Inferior parietal cortex (tissue), 1 donor: ENCODE measurements at regions not wholly inside any gene's neighbourhood (a gene's known extent, or its start where the extent isn't known, plus 50 kb on each side); places are given as distances from the start of the nearest gene placed in this dataset.
A peak's percentile ranks its signal among the peaks of the same experiment; 100 is the strongest.

Source experiments
- DNase-seq: peaks from one replicate; pipeline ENCODE4 v3.0.0-alpha.2; 2016; ENCODE audit errors: extremely low spot score

GRCh38 chr22:49240016-49240380, 587.7 kb downstream of the BRD1 start:
- DNase-seq, result no peak

GRCh38 chr22:49239264-49240015, 588.2 kb downstream of the BRD1 start:
- no peak for DNase-seq

- DNase-seq, result no peak
These were observed 589.2 kb downstream of the BRD1 start for GRCh38 chr22:49238181-49239141.

- no peak for DNase-seq
These were observed 590.0 kb downstream of the BRD1 start for GRCh38 chr22:49237703-49238102.

GRCh38 chr22:49237279-49237678, 590.4 kb downstream of the BRD1 start:
- no peak for DNase-seq

- no peak for DNase-seq
These were observed 591.1 kb downstream of the BRD1 start for GRCh38 chr22:49236541-49237075.

- DNase-seq, result no peak
These were observed 592.0 kb downstream of the BRD1 start for GRCh38 chr22:49235463-49236300.

- DNase-seq, result no peak
These were observed 593.2 kb downstream of the BRD1 start for GRCh38 chr22:49234459-49234858.

GRCh38 chr22:49233507-49234100, 594.1 kb downstream of the BRD1 start:
- no peak for DNase-seq

- DNase-seq, result no peak
These were observed 595.2 kb downstream of the BRD1 start for GRCh38 chr22:49232319-49233067.

- no peak for DNase-seq
These were observed 597.5 kb downstream of the BRD1 start for GRCh38 chr22:49230194-49230577.

- DNase-seq, result no peak
These were observed 598.0 kb downstream of the BRD1 start for GRCh38 chr22:49229483-49230193.

GRCh38 chr22:49228431-49229037, 599.1 kb downstream of the BRD1 start:
- no peak for DNase-seq

GRCh38 chr22:49227670-49228069, 600.0 kb downstream of the BRD1 start:
- peak; percentile 8 for DNase-seq

GRCh38 chr22:49226096-49226495, 601.6 kb downstream of the BRD1 start:
- no peak for DNase-seq

GRCh38 chr22:49224243-49224642, 603.4 kb downstream of the BRD1 start:
- DNase-seq, result no peak

- no peak for DNase-seq
These were observed 609.5 kb downstream of the BRD1 start for GRCh38 chr22:49218142-49218541.

- DNase-seq, result no peak
These were observed 611.1 kb downstream of the BRD1 start for GRCh38 chr22:49216579-49216978.

GRCh38 chr22:49215840-49216239, 611.8 kb downstream of the BRD1 start:
- DNase-seq, result no peak

- no peak for DNase-seq
These were observed 612.7 kb downstream of the BRD1 start for GRCh38 chr22:49214976-49215375.
